ENCODE measurements at regions not wholly inside any gene's neighbourhood (a gene's known extent, or its start where the extent isn't known, plus 50 kb on each side); places are given as distances from the start of the nearest gene placed in this dataset.

- no peak for DNase-seq (ENCODE audit: low spot score)
- TF ChIP-seq, protein P1, sequence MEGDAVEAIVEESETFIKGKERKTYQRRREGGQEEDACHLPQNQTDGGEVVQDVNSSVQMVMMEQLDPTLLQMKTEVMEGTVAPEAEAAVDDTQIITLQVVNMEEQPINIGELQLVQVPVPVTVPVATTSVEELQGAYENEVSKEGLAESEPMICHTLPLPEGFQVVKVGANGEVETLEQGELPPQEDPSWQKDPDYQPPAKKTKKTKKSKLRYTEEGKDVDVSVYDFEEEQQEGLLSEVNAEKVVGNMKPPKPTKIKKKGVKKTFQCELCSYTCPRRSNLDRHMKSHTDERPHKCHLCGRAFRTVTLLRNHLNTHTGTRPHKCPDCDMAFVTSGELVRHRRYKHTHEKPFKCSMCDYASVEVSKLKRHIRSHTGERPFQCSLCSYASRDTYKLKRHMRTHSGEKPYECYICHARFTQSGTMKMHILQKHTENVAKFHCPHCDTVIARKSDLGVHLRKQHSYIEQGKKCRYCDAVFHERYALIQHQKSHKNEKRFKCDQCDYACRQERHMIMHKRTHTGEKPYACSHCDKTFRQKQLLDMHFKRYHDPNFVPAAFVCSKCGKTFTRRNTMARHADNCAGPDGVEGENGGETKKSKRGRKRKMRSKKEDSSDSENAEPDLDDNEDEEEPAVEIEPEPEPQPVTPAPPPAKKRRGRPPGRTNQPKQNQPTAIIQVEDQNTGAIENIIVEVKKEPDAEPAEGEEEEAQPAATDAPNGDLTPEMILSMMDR (IDR thresholded peaks at IDR 0.05; ENCODE audit: extremely low read depth, insufficient read depth, missing control alignments), result no peak
- in situ Hi-C loops (cut with MboI; ENCODE audit: low pct_unique_long_range_greater_than_20kb, low sequenced_read_pairs, unreplicated experiment), result no loop called here
Observed at GRCh38 chrX:79568309-79568708, 201.2 kb upstream of the ITM2A start.

DNA sequence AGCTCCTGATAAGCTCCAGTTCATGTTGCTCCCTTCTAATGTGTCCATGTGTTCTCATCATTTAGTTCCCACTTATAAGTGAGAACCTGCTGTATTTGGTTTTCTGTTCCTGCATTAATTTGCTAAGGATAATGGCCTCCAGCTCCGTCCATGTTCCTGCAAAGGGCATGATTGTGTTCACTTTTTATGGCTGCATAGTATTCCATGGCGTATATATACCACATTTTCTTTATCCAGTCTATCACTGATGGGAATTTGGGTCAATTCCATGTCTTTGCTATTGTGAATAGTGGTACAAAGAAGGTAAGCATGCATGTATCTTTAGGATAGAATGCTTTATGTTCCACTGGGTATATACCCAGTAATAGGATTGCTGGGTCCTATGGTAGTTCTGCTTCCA is 197.2 kb upstream of the ITM2A start:
- in situ Hi-C loops (cut with MboI; ENCODE audit: low pct_unique_long_range_greater_than_20kb, low sequenced_read_pairs, unreplicated experiment), result no loop called here
- TF ChIP-seq, protein P1 (IDR thresholded peaks at IDR 0.05; ENCODE audit: extremely low read depth, insufficient read depth, missing control alignments), result no peak
- no peak for DNase-seq (ENCODE audit: low spot score)

GRCh38 chrX:79559290-79559689 is 192.2 kb upstream of the ITM2A start:
- DNase-seq (ENCODE audit: low spot score), result no peak
- in situ Hi-C loops (cut with MboI; ENCODE audit: low pct_unique_long_range_greater_than_20kb, low sequenced_read_pairs, unreplicated experiment), result no loop called here
- TF ChIP-seq, protein P1 (IDR thresholded peaks at IDR 0.05; ENCODE audit: extremely low read depth, insufficient read depth, missing control alignments), result no peak

GRCh38 chrX:79557212-79557611 is 190.1 kb upstream of the ITM2A start:
- in situ Hi-C loops (cut with MboI; ENCODE audit: low pct_unique_long_range_greater_than_20kb, low sequenced_read_pairs, unreplicated experiment), result no loop called here
- TF ChIP-seq, protein P1 (IDR thresholded peaks at IDR 0.05; ENCODE audit: extremely low read depth, insufficient read depth, missing control alignments), result no peak
- no peak for DNase-seq (ENCODE audit: low spot score)

DNA sequence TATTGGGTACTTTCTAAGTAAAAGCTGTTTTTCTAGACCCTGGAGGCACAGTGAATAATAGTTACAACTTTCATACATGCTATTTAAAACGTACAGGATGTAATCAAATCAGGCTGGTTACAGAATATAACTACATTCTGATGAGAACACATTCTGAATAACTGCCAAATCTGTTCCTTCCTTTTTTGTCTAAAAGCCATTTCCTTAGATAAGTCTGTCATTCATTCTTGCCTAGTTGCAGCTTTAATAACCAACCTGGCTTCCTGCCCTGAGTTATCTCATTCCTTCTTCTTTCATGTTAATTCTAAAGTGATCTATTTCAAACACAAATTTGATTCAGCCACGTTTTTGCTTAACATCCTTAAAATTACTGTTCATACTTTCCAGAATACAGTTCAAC is 189.7 kb upstream of the ITM2A start:
- in situ Hi-C loops (cut with MboI; ENCODE audit: low pct_unique_long_range_greater_than_20kb, low sequenced_read_pairs, unreplicated experiment), result no loop called here
- TF ChIP-seq, protein P1 (IDR thresholded peaks at IDR 0.05; ENCODE audit: extremely low read depth, insufficient read depth, missing control alignments), result no peak
- no peak for DNase-seq (ENCODE audit: low spot score)

GRCh38 chrX:79530310-79531108 is 163.4 kb upstream of the ITM2A start:
- TF ChIP-seq, protein P1 (IDR thresholded peaks at IDR 0.05; ENCODE audit: extremely low read depth, insufficient read depth, missing control alignments), result no peak
- in situ Hi-C loops (cut with MboI; ENCODE audit: low pct_unique_long_range_greater_than_20kb, low sequenced_read_pairs, unreplicated experiment), result no loop called here
- no peak for DNase-seq (ENCODE audit: low spot score)
